Immature natural killer cell (primary cell): ENCODE measurements at regions not wholly inside any gene's neighbourhood (a gene's known extent, or its start where the extent isn't known, plus 50 kb on each side); places are given as distances from the start of the nearest gene placed in this dataset.
"Not testable (repeated sequence)": the region's sequence is repeated elsewhere in the genome, so short reads cannot be mapped to it uniquely, and the experiment has no call there.

Experiments used
- DNase-seq, 3 donors: peaks; one replicate each; pipeline ENCODE4 v3.0.0; 2022; ENCODE audit warnings: mixed read lengths in 1 of 3
- H3K27ac Mint-ChIP-seq, 6 donors: one replicate each; pipeline ENCODE4 v1.8.0; 2020; ENCODE audit warnings: mixed read lengths in 6 of 6, mild to moderate bottlenecking in 5 of 6, inconsistent platforms in 4 of 6, moderate library complexity in 3 of 6
- H3K27me3 Mint-ChIP-seq, 3 donors: one replicate each; pipeline ENCODE4 v1.8.0; 2020 to 2021; ENCODE audit warnings: low read depth in 3 of 3, mild to moderate bottlenecking in 3 of 3, mixed read lengths in 3 of 3, moderate library complexity in 3 of 3, inconsistent platforms in 1 of 3
- H3K36me3 Mint-ChIP-seq, 3 donors: one replicate each; pipeline ENCODE4 v1.8.0; 2020; ENCODE audit warnings: mixed read lengths in 3 of 3, inconsistent platforms in 2 of 3, mild to moderate bottlenecking in 2 of 3
- H3K4me1 Mint-ChIP-seq, 2 donors: one replicate each; pipeline ENCODE4 v1.8.0; 2020; ENCODE audit warnings: inconsistent platforms in 2 of 2, mild to moderate bottlenecking in 2 of 2, mixed read lengths in 2 of 2, moderate library complexity in 1 of 2
- H3K4me3 Mint-ChIP-seq, 5 donors: one replicate each; pipeline ENCODE4 v1.8.0; 2020; ENCODE audit warnings: mild to moderate bottlenecking in 5 of 5, mixed read lengths in 5 of 5, inconsistent platforms in 3 of 5, moderate library complexity in 3 of 5
- H3K9me3 Mint-ChIP-seq, 6 donors: one replicate each; pipeline ENCODE4 v1.8.0; 2020; ENCODE audit warnings: mild to moderate bottlenecking in 6 of 6, mixed read lengths in 6 of 6, inconsistent platforms in 4 of 6, moderate library complexity in 3 of 6

DNA sequence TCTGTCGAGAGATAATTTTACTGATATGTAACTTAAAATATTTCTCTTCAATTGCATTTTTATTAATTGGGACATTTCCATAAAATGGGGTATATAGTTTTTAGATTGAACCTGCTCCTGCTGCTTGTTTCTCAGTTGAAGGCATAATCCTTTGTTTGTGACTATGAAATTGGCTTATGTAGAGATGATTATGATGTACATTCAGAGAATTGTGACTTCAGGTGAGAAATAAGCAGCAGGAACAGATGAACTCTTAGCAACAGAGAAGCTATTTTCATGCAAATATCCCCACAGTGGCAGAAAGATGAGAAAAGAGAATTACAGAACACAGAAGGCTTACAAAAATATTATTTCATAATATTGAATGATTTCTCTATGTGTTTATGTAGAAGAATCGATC is 1499.5 kb upstream of the ADGRL3 start:
- H3K27me3 Mint-ChIP-seq, result peaks cover 0 to 2% (median 0%) of the 10 kb centered on the region in 3 donors
- H3K36me3 Mint-ChIP-seq, result peaks cover 0 to 3% (median 0%) of the 10 kb centered on the region in 3 donors
- H3K4me3 Mint-ChIP-seq, result no peak overlapping the region
- DNase-seq, result no peak
- H3K9me3 Mint-ChIP-seq, result peaks cover 7 to 40% (median 13%) of the 10 kb centered on the region in 6 donors
- no peak overlapping the region for H3K27ac Mint-ChIP-seq
- H3K4me1 Mint-ChIP-seq, result peaks cover 0 to 3% of the 10 kb centered on the region in 2 donors

DNA sequence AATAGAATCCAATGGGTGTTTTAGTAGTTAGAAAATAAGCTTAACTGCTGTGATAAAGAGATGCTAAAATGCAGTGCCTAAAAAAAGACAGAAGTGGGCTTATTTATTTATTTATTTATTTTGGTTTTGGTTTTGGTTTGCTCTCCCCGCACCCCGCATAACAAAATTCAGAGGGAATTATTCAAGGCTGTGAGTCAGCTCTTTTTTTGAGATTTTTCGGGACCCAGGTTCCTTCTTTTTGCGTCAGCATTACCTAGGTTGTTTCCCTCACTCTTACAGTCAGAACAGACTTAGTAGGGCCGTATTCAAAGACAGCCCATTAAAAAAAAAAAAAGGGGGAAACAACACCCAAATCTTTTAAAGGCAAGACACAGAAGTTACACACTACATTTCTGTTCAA is 1495.5 kb upstream of the ADGRL3 start:
- no peak for DNase-seq
- H3K36me3 Mint-ChIP-seq, result peaks cover 0 to 4% (median 0%) of the 10 kb centered on the region in 3 donors
- H3K4me1 Mint-ChIP-seq, result peaks cover 0 to 3% of the 10 kb centered on the region in 2 donors
- H3K27me3 Mint-ChIP-seq, result peaks cover 0 to 2% (median 0%) of the 10 kb centered on the region in 3 donors
- H3K4me3 Mint-ChIP-seq, result peak overlapping the region in 1 of 5 donors; percentile 8
- H3K27ac Mint-ChIP-seq, result no peak overlapping the region
- H3K9me3 Mint-ChIP-seq, result peaks cover 8 to 48% (median 13%) of the 10 kb centered on the region in 6 donors

DNA sequence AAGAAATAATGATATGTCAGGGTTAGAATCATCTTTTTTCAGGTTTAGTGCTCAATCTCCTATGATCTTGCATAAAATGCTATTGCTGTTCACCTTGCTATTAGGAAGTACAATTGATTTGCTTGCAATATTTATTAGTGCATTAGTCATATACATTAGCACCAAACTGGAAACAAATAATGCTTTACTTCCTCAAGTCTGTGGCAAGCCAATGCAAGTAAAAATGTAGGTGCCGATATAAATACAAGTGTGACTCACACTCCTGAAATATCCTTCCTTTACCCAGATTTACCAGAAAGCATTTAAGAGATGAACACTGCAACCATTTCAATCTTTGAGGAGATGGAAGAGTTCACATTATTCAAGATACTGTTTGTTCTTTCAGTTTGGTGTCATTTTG is 1487.7 kb upstream of the ADGRL3 start:
- Mint-ChIP-seq H3K27me3 (no peaks in the 10 kb centered on the region), H3K4me1 (no peaks in the 10 kb centered on the region), H3K36me3 (no peaks in the 10 kb centered on the region), H3K27ac (no peak overlapping the region), H3K4me3 (no peak overlapping the region), H3K9me3 (peaks cover 5 to 65% (median 19%) of the 10 kb centered on the region in 6 donors)
- no peak for DNase-seq

DNA sequence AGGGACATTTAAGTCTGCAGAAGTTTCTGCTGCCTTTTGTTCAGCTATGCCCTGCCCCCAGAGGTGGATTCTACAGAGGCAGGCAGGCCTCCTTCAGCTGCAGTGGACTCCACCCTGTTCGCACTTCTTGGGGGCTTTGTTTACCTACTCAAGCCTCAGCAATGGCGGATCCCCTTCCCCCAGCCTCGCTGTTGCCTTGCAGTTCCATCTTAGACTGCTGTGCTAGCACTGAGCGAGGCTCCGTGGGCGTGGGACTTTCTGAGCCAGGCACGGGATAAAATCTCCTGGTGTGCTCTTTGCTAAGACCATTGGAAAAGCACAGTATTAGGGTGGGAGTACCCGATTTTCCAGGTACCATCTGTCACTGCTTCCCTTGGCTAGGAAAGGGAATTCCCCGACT is 1475.8 kb upstream of the ADGRL3 start:
- H3K4me1 Mint-ChIP-seq, H3K27ac Mint-ChIP-seq, DNase-seq, H3K27me3 Mint-ChIP-seq, H3K4me3 Mint-ChIP-seq: not testable (repeated sequence)
- Mint-ChIP-seq H3K36me3 (peaks cover 0 to 12% (median 4%) of the 10 kb centered on the region in 3 donors), H3K9me3 (peaks cover 17 to 39% (median 20%) of the 10 kb centered on the region in 6 donors)

DNA sequence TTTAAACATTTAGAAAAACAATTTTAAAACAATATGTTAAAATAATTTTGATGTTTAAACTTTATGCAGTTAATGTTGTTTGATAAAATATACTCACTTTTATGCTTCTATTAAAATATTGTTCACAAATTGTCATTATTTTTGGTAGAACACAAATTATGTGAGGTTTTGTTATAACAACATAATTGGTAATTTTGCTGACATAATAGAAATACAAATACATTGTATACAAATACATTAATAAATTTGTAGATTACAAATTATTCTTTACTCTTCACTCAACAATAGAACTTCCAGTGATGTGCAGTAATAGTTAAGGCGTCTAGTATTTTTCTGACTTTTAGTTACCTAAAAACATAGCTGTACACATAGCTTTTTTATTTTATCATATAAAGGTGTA is 1472.4 kb upstream of the ADGRL3 start:
- H3K4me1 Mint-ChIP-seq, result no peaks in the 10 kb centered on the region
- H3K27me3 Mint-ChIP-seq, result no peaks in the 10 kb centered on the region
- H3K9me3 Mint-ChIP-seq, result peaks cover 9 to 35% (median 14%) of the 10 kb centered on the region in 6 donors
- peaks cover 0 to 5% (median 4%) of the 10 kb centered on the region in 3 donors for H3K36me3 Mint-ChIP-seq
- DNase-seq, result no peak
- no peak overlapping the region for H3K4me3 Mint-ChIP-seq
- H3K27ac Mint-ChIP-seq, result no peak overlapping the region

DNA sequence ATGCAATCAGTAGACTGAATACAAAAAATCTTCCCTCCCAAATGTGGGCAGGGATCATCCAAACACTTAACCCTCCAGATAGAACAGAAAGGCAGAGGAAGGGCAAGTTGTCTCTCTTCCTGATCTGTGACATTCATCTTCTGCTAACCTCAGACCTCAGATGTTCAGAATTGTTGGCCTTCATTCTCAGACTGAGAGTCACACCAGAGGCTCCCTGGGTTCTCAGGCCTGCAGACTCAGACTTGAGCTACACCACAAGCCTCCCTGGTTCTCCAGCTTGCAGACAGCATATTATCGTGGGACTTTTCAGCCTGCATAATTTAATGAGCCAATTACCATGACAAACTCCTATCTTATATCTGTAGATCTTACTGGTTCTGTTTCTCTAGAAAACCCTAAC is 1471.6 kb upstream of the ADGRL3 start:
- Mint-ChIP-seq H3K36me3 (peaks cover 0 to 5% (median 0%) of the 10 kb centered on the region in 3 donors), H3K9me3 (peaks cover 8 to 35% (median 13%) of the 10 kb centered on the region in 6 donors), H3K4me3 (no peak overlapping the region), H3K4me1 (no peaks in the 10 kb centered on the region), H3K27ac (no peak overlapping the region), H3K27me3 (no peaks in the 10 kb centered on the region)
- no peak for DNase-seq

DNA sequence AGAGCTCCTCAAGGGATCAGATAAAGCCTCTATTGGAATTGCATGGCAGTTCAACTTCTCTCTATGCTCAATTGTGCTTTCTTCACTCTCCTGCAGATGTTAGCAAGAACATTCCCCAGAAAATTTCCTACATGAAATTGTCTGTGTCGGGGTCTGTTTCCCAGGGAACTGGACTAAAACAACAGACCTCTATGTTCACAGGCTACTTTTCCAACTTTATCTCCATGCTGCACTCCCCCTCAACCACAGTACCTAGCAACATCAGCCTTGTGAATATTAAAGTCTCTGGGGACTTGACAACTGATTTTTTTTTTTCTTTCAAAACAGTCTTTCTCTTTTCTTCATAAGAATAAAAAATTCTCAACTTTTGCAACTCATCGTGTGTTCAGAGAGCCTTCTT is 1470.8 kb upstream of the ADGRL3 start:
- H3K4me3 Mint-ChIP-seq, result no peak overlapping the region
- peaks cover 8 to 40% (median 13%) of the 10 kb centered on the region in 6 donors for H3K9me3 Mint-ChIP-seq
- H3K36me3 Mint-ChIP-seq, result peaks cover 0 to 5% (median 0%) of the 10 kb centered on the region in 3 donors
- no peak for DNase-seq
- no peaks in the 10 kb centered on the region for H3K4me1 Mint-ChIP-seq
- no peaks in the 10 kb centered on the region for H3K27me3 Mint-ChIP-seq
- no peak overlapping the region for H3K27ac Mint-ChIP-seq

DNA sequence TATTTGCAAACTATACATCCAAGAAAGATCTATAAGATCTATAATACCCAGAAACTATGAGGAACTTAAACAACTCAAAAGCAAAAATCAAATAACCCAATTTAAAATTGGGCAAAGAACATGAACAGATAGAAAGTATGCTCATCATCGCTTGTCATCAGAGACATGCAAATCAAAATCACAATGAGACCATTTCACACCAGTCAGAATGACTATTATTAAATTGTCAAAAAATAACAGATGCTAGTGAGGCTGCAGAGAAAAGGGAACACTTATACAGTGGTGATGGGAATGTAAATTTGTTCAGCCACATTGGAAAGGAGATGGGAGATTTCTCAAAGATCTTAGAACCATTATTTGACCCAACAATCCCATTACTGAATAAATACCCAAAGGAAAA is 1451.7 kb upstream of the ADGRL3 start:
- Mint-ChIP-seq H3K36me3 (no peaks in the 10 kb centered on the region), H3K27me3 (no peaks in the 10 kb centered on the region), H3K9me3 (peaks cover 5 to 58% (median 26%) of the 10 kb centered on the region in 6 donors), H3K27ac (no peak overlapping the region), H3K4me1 (no peaks in the 10 kb centered on the region), H3K4me3 (no peak overlapping the region)
- DNase-seq, result no peak

DNA sequence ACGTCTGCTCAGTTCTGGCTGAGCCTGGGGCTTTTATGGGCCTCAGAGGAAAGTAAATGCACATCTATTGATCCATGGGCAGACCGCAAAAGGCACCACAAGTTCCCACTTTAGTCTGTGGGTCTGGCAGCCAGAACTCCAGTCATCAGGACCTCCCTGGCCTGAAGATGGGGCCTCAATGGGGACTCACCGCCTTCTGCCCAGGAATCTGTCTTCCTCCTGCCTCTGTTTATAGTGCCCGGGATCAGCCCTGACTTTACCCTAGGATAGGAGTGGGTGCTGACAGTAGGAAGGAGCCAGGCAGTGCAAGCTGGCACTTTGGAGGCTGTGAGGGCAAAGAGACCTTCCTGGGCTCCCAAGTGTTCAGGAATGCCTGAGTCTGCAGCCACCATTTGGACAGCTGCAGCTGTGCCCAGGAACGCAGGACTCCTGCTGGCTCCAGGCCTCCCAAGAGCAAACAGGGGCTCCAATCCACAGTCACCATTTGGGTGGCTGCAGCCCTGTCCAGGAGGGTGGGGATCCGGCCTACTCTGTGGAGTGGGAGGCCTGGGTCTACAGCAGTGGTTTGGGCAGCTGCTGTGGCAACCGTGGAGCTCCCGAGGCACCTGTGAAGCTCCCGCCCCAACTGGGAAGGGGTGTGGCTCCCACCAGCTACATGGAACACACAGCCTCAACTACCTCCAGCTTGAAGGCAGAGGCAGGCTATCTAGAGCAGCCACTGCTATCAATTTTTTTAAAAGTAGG is 1440.9 kb upstream of the ADGRL3 start:
- Mint-ChIP-seq H3K36me3 (no peaks in the 10 kb centered on the region), H3K9me3 (peaks cover 18 to 42% (median 20%) of the 10 kb centered on the region in 6 donors), H3K4me3 (no peak overlapping the region), H3K27ac (no peak overlapping the region), H3K27me3 (peaks cover 0 to 4% (median 0%) of the 10 kb centered on the region in 3 donors), H3K4me1 (no peaks in the 10 kb centered on the region)
- no peak for DNase-seq

DNA sequence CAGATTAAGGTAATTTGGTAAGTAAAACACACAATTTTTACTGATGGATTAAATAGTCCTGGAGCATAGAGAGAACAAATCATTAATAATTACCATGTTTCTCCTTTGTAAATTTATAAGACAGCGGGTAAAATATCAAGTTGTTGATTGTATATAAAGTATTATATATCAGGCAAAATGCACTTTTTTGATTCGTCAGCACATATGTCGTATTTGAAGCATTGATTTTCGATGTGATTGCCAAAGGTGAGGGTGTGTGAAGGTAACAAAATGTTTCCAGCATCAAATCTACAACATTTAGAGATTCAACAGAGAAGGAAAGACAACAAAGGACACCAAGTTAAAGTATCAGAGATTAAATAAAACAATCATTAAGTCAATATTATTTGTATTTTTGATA is 1437.8 kb upstream of the ADGRL3 start:
- no peak overlapping the region for H3K27ac Mint-ChIP-seq
- no peak overlapping the region for H3K4me3 Mint-ChIP-seq
- H3K9me3 Mint-ChIP-seq, result peaks cover 14 to 37% (median 21%) of the 10 kb centered on the region in 6 donors
- no peaks in the 10 kb centered on the region for H3K4me1 Mint-ChIP-seq
- peaks cover 0 to 3% (median 0%) of the 10 kb centered on the region in 3 donors for H3K27me3 Mint-ChIP-seq
- no peaks in the 10 kb centered on the region for H3K36me3 Mint-ChIP-seq
- no peak for DNase-seq

DNA sequence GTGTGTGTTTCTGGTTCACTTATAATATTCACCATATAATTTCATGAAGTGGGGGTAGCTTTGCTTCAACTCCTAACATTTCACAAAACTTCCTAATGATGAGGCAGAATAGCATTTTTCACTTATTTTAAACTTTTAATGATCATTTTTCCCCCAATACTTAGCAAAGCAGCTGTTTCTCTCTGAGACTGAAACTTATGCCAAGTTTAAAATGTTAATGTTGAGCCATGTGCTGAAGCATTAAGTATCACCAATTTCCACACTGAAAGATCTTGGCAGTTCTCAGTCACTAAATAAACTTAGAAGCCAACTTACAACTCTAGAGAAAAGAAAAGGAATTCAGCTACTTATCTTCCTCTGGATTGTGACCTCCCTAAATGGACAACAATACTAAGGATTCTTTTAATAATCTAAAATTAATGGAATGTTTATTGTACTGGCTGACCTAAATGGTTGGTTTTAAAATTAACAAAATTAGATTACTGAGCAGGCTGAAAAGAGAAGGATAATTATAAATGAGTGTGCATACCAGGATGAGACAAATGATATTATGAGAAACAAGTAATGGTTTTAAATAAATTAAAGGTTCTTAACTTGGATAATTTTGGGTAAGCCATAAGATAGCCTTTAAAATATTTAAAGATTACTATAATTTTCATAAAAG is 1429.4 kb upstream of the ADGRL3 start:
- peaks cover 8 to 53% (median 16%) of the 10 kb centered on the region in 6 donors for H3K9me3 Mint-ChIP-seq
- no peak for DNase-seq
- H3K36me3 Mint-ChIP-seq, result no peaks in the 10 kb centered on the region
- no peak overlapping the region for H3K4me3 Mint-ChIP-seq
- H3K27me3 Mint-ChIP-seq, result no peaks in the 10 kb centered on the region
- no peak overlapping the region for H3K27ac Mint-ChIP-seq
- no peaks in the 10 kb centered on the region for H3K4me1 Mint-ChIP-seq

DNA sequence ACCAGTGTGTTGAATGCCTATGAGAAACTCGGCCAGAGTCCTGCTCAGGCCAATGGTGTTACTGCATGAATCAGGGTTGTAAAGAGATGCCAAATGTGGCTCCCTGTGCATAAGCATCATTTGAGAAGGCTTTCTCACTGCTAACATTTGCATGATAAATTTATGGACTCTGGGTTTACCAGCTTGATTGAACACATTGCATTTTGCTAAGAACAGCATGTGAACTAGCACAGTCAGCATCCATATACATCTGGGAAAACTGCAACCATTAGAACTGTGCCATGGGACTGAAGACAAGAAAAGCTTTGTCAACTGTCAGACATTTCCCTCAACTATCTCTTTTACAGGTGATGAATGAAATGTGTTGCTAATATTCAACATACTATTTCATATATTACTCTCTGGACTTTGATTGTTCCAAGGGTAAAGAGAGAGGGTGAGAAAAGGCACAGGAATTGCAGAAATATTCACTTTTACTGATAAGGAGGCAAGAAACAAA is 1427.4 kb upstream of the ADGRL3 start:
- Mint-ChIP-seq H3K27me3 (no peaks in the 10 kb centered on the region), H3K36me3 (no peaks in the 10 kb centered on the region), H3K27ac (no peak overlapping the region), H3K9me3 (peaks cover 8 to 48% (median 14%) of the 10 kb centered on the region in 6 donors), H3K4me1 (no peaks in the 10 kb centered on the region), H3K4me3 (no peak overlapping the region)
- no peak for DNase-seq

DNA sequence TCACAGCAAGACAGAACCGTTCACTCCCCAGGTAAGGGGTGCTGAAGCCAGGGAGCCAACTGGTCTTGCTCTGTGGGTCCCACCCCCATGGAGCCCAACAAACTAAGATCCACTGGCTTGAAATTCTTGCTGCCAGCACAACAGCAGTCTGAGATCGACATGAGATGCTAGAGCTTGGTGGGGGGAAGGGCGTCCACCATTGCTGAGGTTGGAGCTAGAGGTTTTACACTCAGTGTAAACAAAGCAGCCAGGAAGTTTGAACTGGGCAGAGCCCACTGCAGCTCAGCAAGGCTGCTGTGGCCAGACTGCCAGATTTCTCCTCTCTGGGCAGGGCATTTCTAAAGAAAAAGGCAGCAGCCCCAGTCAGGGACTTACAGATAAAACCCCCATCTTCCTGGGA is 1419.9 kb upstream of the ADGRL3 start:
- not testable (repeated sequence) for H3K27me3 Mint-ChIP-seq, H3K4me1 Mint-ChIP-seq, DNase-seq, H3K36me3 Mint-ChIP-seq, H3K4me3 Mint-ChIP-seq, H3K27ac Mint-ChIP-seq
- peaks cover 16 to 61% (median 30%) of the 10 kb centered on the region in 6 donors for H3K9me3 Mint-ChIP-seq

DNA sequence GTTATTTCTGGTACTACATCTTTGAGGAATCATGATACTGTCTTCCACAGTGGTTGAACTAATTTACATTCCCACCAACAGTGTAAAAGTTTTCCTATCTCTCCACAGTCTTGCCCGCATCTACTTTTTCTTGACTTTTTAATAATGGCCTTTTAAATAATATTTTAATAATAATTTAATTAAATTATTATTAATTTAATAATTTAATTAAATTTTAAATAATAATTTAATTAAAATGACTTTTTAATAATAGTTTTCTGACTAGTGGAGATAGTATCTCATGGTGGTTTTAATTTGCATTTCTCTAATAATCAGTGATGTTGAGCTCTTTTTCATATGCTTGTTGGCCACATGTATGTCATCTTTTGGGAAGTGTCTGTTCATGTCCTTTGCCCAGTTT is 1395.0 kb upstream of the ADGRL3 start:
- Mint-ChIP-seq H3K4me1 (no peaks in the 10 kb centered on the region), H3K9me3 (peaks cover 4 to 55% (median 16%) of the 10 kb centered on the region in 6 donors), H3K27ac (no peak overlapping the region), H3K27me3 (no peaks in the 10 kb centered on the region), H3K4me3 (no peak overlapping the region), H3K36me3 (no peaks in the 10 kb centered on the region)
- DNase-seq, result no peak
